ENCODE measurements at regions not wholly inside any gene's neighbourhood (a gene's known extent, or its start where the extent isn't known, plus 50 kb on each side); places are given as distances from the start of the nearest gene placed in this dataset.
A peak's percentile ranks its signal among the peaks of the same experiment; 100 is the strongest.

DNA sequence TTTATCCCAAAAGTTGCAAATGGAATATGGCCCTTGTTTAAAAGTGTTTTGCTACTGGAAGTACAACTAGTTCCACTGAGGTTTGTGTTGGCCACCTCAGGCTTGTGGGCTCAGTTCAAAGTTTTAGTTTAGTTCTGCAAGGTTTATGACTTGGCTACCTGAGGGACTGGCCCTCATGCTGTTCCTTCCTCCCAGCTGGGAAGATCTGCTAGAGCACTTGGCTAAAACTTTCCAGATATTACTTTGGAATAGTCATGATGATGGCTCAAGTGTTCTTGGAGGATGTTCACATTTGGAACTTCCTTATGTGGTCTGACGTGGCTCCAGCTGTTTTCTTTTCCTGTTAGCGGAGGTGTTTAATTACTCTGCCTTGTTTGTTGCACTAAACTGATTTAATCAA, 110.2 kb upstream of the IVNS1ABP start:
- DNase-seq = no peak

DNA sequence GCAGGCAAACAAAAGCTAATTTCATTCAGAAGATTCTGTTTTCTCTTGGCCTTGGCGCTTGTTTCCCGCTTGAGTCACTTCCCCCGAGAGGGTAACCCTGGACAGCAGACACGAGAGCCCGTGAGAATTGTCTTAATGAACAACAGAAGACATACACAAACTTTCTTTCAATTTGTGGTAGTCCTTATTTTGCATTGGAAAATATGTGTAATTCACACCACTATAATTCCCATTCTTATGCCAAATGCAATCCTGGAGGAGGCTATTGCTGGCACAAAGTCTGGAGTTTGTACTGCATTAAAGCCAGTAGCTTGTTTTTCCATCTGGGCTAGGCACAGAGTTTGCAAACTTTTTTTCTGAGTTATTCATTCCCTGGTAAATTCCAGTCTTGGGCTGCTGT, 109.8 kb upstream of the IVNS1ABP start:
- DNase-seq = peak; percentile 79

DNA sequence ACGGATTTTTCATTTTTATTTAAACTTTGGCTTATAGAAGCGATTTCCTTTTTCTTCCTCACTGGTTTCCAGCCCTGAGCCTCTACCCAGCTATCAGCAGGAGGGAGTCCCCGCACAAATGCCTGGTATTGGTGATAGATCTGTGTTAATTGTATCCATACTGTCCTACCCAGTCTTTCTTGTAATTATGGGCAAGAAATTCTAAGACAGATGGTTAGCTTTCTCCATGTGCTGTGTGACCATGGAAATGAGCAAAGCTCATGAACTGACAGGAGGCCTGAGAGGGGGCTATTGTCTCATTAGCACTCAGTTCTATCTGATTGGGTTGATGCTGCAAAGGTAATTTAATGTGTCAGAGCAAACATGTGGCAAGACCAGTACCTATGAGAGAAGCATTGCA, 108.1 kb upstream of the IVNS1ABP start:
- DNase-seq = no peak

DNA sequence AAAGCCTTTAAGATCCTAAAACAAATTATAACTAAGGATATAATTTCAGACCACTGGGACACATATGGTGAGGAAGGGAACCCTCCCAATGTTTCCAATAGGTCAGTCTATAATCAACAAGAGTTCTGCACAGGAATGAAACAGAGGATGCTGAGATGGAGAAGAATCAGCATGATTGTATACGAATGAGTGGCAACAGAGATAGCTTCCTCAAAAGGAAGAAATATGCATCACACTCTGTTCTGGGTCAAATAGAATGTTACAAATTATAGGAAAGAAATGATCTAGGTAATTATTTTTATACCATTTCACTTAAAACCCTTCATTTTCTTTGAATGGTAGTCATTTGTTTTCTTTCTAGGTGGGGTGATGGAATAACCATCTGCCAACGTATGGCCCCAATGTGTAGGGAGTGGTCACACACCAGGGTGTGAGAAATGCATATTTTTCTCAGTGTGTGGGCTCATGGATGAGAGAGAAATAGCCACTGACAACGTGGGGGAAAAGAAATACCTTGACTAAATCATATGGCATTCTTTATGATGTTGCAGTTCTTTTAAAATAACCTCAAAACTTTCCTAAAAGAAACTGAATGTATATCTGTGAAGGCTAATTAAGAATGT, 104.6 kb upstream of the IVNS1ABP start:
- no peak for DNase-seq

DNA sequence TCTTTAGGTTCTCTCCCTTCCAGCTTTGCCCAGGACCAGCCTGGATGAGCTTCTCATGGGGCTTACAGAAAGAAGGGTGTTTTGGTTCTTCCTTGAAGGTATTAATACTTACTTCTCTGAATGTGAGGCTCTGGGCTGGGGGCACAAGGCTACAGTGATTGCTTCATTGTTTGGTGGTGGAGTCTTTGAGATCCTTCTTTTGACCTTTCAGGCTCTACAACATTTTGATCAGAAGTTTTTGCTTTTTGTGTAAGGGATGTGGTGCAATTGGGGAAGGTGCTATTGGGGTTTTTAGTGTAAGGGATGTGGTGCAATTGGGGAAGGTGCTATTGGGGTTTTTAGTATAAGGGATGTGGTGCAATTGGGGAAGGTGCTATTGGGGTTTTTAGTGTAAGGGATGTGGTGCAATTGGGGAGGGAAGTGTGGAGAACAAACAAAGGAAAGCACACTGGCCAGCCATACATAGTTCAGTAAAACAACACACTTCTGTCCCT, 103.6 kb upstream of the IVNS1ABP start:
- no peak for DNase-seq

DNA sequence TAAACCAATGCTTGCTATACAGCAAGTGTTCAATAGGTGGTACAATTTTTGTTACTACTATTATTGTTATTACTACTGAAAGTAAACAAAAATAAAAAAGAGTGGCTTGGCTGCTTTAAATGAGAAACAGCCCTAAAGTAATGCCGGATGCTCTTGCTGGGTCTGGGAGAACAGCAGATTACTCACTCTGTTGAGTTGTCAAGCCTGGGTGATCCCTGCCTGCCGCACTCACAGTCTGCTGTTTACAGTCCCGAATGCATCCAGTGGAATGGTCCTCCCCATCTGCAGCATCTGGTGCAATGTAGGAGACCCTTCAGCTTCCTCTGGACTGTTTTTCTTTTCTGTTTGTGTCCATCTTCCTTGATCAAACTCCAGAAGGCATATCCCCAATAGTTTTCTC, 102.7 kb upstream of the IVNS1ABP start:
- no peak for DNase-seq

DNA sequence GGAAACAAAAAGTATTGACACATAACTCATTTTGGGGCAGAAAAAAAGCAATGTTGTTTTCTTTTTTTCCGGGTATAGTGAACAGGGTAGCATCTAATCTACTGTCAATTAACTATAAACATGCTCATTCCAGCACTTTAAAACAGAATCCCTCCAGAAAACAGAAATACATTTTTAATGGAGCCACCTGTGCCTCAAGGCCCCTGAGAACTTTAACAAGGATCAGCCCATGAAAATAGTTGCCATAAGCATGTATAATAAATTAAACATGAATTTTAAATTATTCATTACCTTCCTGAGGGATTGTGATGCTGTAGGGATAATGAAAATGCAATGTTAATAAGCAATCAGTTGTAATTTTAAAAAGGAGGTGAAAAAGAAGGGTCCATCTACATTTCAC, 101.4 kb upstream of the IVNS1ABP start:
- no peak for DNase-seq

- no peak for DNase-seq
Measured at GRCh38 chr1:185412385-185413087, 95.5 kb upstream of the IVNS1ABP start.

- DNase-seq = no peak
Measured at GRCh38 chr1:185409763-185410528, 92.9 kb upstream of the IVNS1ABP start.

GRCh38 chr1:185409345-185409744, 92.3 kb upstream of the IVNS1ABP start:
- DNase-seq = no peak

DNA sequence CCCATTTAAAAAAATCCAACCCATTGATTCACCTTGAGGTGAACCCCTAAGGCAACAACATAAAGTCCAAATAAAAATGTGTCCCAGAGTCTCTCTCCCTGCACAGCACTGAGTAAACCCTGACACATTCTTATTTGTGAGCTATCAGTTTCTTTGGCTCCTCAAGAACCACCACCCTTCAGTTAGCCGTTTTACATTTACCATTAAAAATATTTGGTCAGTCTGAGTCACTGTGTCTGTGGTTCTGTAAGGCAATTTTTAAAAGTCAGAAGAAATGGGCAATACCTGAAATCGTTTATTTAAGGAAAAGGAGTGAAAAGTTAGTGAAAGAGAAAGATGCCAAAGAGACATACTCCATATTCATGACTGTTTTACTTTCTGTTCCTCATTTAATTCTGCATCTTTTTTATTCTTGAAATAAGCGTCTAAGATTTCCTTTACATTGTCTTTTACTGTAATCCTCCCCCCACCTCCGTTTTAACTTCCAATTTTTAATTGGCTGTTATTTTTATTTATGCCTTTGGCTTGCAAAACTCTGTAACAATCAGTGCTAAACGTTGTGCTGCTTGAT, 91.7 kb upstream of the IVNS1ABP start:
- DNase-seq = no peak

DNA sequence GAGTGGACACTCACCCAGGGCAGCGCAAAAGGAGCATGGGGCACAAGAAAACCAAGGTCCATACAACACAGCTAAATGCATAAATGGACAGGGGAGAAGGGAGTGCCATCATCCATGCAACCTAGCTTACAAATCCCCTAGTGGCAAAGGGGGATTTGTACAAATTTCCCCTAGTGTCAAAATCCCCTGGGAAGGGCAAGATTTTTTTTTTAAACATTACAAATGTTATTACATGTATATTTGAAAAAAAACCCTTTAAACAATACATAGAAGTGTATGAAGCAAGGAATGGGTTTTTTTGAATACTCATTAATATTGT, 89.6 kb upstream of the IVNS1ABP start:
- no peak for DNase-seq

DNA sequence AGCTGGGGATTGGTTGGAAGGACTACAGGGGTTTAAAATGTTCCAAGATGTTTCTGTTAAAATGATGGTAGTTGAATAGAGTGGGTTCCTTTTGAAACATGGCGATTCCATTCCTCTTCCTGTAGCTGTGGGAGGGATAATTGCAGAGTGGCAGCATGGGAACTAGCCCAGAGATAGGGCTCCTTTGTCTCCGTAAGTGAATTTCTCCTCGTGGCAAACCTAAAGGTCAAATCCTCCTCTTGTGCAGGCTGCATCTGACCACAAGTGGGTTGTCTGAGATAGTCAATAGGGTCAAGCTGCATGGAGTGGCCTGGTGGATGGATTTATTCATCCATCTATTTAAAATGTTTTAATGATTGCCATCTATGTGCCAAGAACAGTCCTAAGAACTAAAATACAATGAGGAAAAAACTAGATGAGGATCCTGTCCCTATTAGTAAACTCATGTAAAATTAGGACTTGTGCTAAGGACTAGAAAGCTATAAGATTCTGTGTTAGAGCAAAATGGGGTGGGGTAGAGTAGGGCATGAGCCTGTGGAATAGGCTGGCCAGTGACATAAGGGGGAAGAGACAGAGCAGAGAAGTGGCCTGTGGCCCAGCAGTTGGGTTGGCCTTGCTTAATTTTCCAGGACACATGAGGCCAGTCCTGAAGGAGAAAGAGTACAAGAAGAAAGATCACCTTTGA, 89.1 kb upstream of the IVNS1ABP start:
- no peak for DNase-seq

- DNase-seq = no peak
Measured at GRCh38 chr1:185404907-185405568, 88.0 kb upstream of the IVNS1ABP start.

GRCh38 chr1:185404291-185404690, 87.2 kb upstream of the IVNS1ABP start:
- no peak for DNase-seq

DNA sequence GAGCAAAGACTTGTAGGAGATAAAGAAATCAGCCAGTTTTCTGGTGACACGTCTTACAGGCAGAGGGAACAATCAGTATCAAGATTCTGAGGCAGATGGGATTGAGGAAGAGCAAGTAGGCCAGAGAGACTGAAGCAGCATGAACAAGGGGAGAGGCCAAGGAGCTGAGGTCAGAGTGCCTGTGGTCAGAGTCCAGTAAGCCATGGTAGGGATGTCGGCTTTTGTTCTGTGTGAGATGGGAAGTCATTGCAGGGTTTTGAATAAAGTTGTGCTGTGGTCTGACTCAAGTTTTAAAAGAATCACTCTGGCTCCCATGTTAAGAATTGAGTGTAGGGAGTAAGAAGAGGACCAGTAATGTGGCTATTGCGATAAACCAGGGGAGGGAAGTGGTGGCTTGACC, 85.9 kb upstream of the IVNS1ABP start:
- no peak for DNase-seq

GRCh38 chr1:185401019-185401418, 84.0 kb upstream of the IVNS1ABP start:
- DNase-seq = no peak

DNA sequence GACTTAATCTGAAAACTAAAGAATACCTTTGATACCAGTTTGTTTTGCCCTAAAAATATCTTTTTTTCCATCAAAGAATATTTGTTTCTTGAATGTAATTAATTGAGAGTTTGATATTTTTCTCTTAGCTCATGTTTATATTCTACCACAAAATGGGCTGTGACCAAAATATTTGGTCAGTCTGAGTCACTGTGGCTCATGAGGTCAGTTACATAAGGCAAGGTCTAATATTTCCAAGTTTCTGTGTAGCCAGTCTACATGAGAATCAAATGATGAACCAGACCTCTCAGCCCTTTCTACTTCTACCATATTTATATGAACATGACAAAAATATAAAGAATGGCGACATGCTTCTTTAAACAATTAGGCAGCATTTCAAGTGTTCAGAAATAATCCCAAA, 83.0 kb upstream of the IVNS1ABP start:
- DNase-seq = no peak

GRCh38 chr1:185398599-185398998, 81.6 kb upstream of the IVNS1ABP start:
- no peak for DNase-seq

DNA sequence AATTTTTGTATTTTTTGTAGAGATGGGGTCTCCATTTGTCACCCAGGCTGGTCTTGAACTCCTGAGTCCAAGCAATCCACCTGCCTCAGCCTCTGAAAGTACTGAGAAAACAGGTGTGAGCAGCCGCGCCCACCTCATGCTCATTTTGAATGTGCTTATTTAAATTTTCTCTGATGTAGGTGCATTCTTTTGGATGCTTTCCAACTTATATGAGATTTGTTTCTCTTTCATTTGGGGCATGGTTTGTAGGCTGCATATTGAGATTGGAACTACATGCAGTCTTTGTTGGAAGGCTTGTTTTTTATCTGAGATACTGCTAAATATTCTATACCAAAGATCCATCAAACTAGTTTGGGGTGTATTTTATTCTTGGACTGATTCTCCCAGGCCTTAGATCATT, 81.0 kb upstream of the IVNS1ABP start:
- DNase-seq = no peak

DNA sequence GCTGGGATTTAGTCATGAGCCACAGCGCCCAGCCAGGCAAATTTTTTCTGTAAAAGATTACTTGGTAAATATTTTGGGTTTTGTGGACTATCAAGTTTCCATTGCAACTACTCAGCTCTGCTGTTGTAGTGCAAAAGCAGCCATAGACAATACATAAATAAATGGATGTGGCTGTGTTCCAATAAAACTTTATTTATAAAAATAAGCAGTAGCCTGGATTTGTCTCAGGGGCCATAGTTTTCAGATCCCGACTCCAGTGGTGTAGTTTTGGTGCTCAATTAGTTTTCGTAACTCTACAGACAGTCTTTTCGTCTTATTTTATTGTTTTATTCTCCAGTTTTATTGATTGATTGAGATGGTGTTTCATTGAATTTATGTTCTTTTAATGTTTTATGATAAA, 80.1 kb upstream of the IVNS1ABP start:
- DNase-seq = no peak

DNA sequence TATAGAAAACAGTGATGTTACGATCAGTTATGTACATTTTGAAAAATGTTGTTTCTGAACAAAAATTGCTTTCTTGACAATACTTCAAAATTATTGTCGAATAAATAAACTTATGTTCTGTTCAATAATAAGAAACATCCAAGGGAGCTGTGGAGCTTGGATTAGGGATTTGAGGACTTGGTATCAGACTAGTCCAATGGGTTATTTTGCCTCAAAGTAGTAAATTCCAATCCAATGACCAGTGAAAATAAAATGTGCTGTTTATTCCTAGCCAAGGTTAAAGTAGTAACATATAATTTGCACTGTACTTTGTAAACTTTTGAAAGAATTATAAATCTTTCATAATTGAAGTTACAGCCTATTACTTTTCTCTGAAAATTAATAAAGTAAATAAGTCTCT, 79.1 kb upstream of the IVNS1ABP start:
- no peak for DNase-seq

- DNase-seq = no peak
Measured at GRCh38 chr1:185393815-185394214, 76.8 kb upstream of the IVNS1ABP start.
